K562 (cell line): ENCODE measurements at regions not wholly inside any gene's neighbourhood (a gene's known extent, or its start where the extent isn't known, plus 50 kb on each side); places are given as distances from the start of the nearest gene placed in this dataset.

Experiments
- CREB1 ChIP-seq, 2 experiments: sonication (generic) in 1 of 2; formaldehyde crosslinking in 1 of 2; IDR thresholded peaks; 2 replicates each; pipeline versions ENCODE4 v1.6.1 to v1.8.0; 2012 to 2022; ENCODE audit warnings: inconsistent platforms in 1 of 2, mild to moderate bottlenecking in 1 of 2, missing genetic modification reagents in 1 of 2, moderate library complexity in 1 of 2
- JUNB ChIP-seq: fragments of 450-650 bp; formaldehyde crosslinking; conservative IDR thresholded peaks from 2 replicates; pipeline ENCODE4 v1.4.0; 2020; ENCODE audit warnings: mild to moderate bottlenecking
- MXI1 ChIP-seq: IDR thresholded peaks from 2 replicates; pipeline ENCODE4 v1.6.1; 2011; ENCODE audit warnings: low read depth, mild to moderate bottlenecking, improper control_type of control experiment, low read length
- TF ChIP-seq, protein P1 (sequence below), 3 experiments: IDR thresholded peaks in 2 of 3; conservative IDR thresholded peaks in 1 of 3; 2 replicates each; pipeline ENCODE4 v1.5.1; 2011 to 2012; ENCODE audit warnings: low read length in 3 of 3, mild to moderate bottlenecking in 3 of 3, control low read depth in 2 of 3, improper control_type of control experiment in 1 of 3, inconsistent platforms in 1 of 3, low read depth in 1 of 3, mixed read lengths in 1 of 3, moderate library complexity in 1 of 3; ENCODE audit not compliant: insufficient read depth in 2 of 3
- TF ChIP-seq, protein P2 (sequence below): sonication (generic); formaldehyde crosslinking; IDR thresholded peaks from 2 replicates; pipeline ENCODE4 v1.8.0; 2022; ENCODE audit warnings: missing genetic modification reagents, mild to moderate bottlenecking, borderline replicate concordance

DNA sequence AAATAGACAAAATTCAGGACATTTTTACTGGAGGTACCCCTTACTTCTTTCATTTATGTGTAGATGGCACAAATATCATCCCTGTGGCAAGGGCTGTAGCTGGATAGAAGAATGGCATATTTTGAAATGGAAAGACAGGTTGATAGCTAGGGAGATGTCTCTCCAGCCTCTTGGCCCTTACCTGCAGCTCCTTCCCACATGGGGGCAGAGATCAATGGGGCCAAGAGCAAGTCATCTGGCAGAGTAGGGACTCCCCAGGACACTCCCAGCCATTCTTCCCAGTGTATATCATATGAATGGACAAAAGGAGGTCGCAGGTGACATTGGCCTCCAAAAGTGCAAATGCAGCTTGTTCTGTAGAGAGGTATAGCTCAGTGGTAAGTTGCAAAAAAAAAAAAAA lies 192.2 kb upstream of the ATP5MC3 start:
- TF ChIP-seq, protein P1, sequence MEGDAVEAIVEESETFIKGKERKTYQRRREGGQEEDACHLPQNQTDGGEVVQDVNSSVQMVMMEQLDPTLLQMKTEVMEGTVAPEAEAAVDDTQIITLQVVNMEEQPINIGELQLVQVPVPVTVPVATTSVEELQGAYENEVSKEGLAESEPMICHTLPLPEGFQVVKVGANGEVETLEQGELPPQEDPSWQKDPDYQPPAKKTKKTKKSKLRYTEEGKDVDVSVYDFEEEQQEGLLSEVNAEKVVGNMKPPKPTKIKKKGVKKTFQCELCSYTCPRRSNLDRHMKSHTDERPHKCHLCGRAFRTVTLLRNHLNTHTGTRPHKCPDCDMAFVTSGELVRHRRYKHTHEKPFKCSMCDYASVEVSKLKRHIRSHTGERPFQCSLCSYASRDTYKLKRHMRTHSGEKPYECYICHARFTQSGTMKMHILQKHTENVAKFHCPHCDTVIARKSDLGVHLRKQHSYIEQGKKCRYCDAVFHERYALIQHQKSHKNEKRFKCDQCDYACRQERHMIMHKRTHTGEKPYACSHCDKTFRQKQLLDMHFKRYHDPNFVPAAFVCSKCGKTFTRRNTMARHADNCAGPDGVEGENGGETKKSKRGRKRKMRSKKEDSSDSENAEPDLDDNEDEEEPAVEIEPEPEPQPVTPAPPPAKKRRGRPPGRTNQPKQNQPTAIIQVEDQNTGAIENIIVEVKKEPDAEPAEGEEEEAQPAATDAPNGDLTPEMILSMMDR (IDR thresholded peaks at IDR 0.05 in 2 of 3, conservative IDR thresholded peaks at IDR 0.05 in 1 of 3; ENCODE audit: insufficient read depth in 2 of 3, low read depth in 1 of 3, low read length in 3 of 3) = no peak
- no peak for TF ChIP-seq JUNB (CRISPR knock-in tag)
- no peak for TF ChIP-seq CREB1 (IDR thresholded peaks at IDR 0.05)
- no peak for TF ChIP-seq CREB1 (CRISPR knock-in tag; IDR thresholded peaks at IDR 0.05)
- TF ChIP-seq MXI1 = no peak
- TF ChIP-seq, protein P2, sequence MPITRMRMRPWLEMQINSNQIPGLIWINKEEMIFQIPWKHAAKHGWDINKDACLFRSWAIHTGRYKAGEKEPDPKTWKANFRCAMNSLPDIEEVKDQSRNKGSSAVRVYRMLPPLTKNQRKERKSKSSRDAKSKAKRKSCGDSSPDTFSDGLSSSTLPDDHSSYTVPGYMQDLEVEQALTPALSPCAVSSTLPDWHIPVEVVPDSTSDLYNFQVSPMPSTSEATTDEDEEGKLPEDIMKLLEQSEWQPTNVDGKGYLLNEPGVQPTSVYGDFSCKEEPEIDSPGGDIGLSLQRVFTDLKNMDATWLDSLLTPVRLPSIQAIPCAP (CRISPR knock-in tag) = no peak
